ENCODE measurements at regions not wholly inside any gene's neighbourhood (a gene's known extent, or its start where the extent isn't known, plus 50 kb on each side); places are given as distances from the start of the nearest gene placed in this dataset.

- Histone ChIP-seq H3K14ac (replicated peaks; ENCODE audit: low read depth, low read length) (no peak overlapping the region), H3K27ac (ENCODE audit: insufficient read depth, low read length) (no peak overlapping the region), H3K9ac (ENCODE audit: low read depth, low read length) (no peak overlapping the region), H3K4ac (ENCODE audit: low read depth, low read length) (no peak overlapping the region), H3K9me1 (ENCODE audit: insufficient read depth, low read length) (no peaks in the 10 kb centered on the region), H3K9me3 (ENCODE audit: control insufficient read depth, insufficient read depth, low read length) (no peaks in the 10 kb centered on the region), H4K8ac (ENCODE audit: low read depth in 2 of 2, low read length in 2 of 2) (no peak overlapping the region), H3K56ac (ENCODE audit: extremely low read depth, insufficient read depth, low read length) (no peak overlapping the region), H3K4me2 (ENCODE audit: low read depth, low read length) (no peak overlapping the region), H2BK20ac (ENCODE audit: low read depth, low read length) (no peak overlapping the region), H2AFZ (replicated peaks; ENCODE audit: low read length, poor library complexity) (no peak overlapping the region), H3K36me3 (ENCODE audit: control insufficient read depth, insufficient read depth, low read length) (no peaks in the 10 kb centered on the region), H3K27me3 (ENCODE audit: control insufficient read depth, insufficient read depth, low read length) (no peaks in the 10 kb centered on the region), H2BK5ac (ENCODE audit: low read depth, low read length, poor library complexity, severe bottlenecking) (no peak overlapping the region), H3K4me3 (ENCODE audit: insufficient read depth, low read depth, low read length) (no peak overlapping the region), H4K5ac (ENCODE audit: low read depth, low read length) (no peak overlapping the region), H3K4me1 (ENCODE audit: control insufficient read depth, insufficient read depth, low read length) (no peaks in the 10 kb centered on the region), H2AK5ac (ENCODE audit: low read depth, low read length) (no peak overlapping the region), H3K79me1 (ENCODE audit: low read depth in 1 of 2, low read length in 2 of 2) (no peaks in the 10 kb centered on the region), H2BK15ac (ENCODE audit: low read depth, low read length) (no peak overlapping the region), H3K18ac (ENCODE audit: low read depth, low read length) (no peak overlapping the region), H2AK9ac (replicated peaks; ENCODE audit: low read depth, low read length, poor library complexity) (no peak overlapping the region), H3K23ac (ENCODE audit: low read depth, low read length) (no peak overlapping the region), H4K91ac (ENCODE audit: insufficient read depth, low read depth, low read length) (no peak overlapping the region), H2BK120ac (ENCODE audit: low read depth, low read length) (no peak overlapping the region), H4K20me1 (ENCODE audit: insufficient read depth, low read length) (no peaks in the 10 kb centered on the region)
- no CpG with 5 or more reads among the region's 3 CpGs for WGBS, 2 experiments (ENCODE audit: extremely low coverage in 2 of 2, insufficient read length in 1 of 2)
- POLR2A ChIA-PET (ENCODE audit: unreplicated experiment): no interaction called here
- dilution Hi-C loops (cut with HindIII; ENCODE audit: low sequenced_read_pairs, unreplicated experiment) (no loop called here), in situ Hi-C loops (cut with MboI; ENCODE audit: low sequenced_read_pairs) (loop anchor here (10.0 kb wide), 1 partner anchor 373 kb away; no protein-coding TSS in a partner anchor), intact Hi-C loops (cut with micrococcal nuclease) (no loop called here)
- BruUV-seq (replicated peaks): no TSS peak
- CTCF ChIA-PET: no interaction called here
- DNase-seq: no peak
- no peak for ATAC-seq (ENCODE audit: low read depth)
- TF ChIP-seq MAZ (IDR thresholded peaks at IDR 0.05; ENCODE audit: borderline replicate concordance, low read depth, low read length) (no peak), NFE2L2 (IDR thresholded peaks at IDR 0.05; ENCODE audit: low read depth, low read length) (no peak), RFX5 (IDR thresholded peaks at IDR 0.05; ENCODE audit: low read depth, low read length) (no peak)
Observed at GRCh38 chr6:47402081-47402480, 75.5 kb upstream of the CD2AP start.

Data from IMR-90 (cell line).